Neural crest cell (in vitro differentiated cells): ENCODE measurements at regions not wholly inside any gene's neighbourhood (a gene's known extent, or its start where the extent isn't known, plus 50 kb on each side); places are given as distances from the start of the nearest gene placed in this dataset.

Source experiments
- DNase-seq: peaks from one replicate; pipeline ENCODE4 v3.0.0; 2021; ENCODE audit warnings: low read depth, mixed read lengths, low spot score
- H3K27ac Mint-ChIP-seq: one replicate; pipeline ENCODE4 v1.8.0; 2021; ENCODE audit warnings: mild to moderate bottlenecking, mixed read lengths; ENCODE audit not compliant: unreplicated experiment
- H3K27me3 Mint-ChIP-seq: 2 replicates; pipeline ENCODE4 v1.8.0; 2021; ENCODE audit warnings: low read depth, mild to moderate bottlenecking, mixed read lengths
- H3K36me3 Mint-ChIP-seq: 2 replicates; pipeline ENCODE4 v1.8.0; 2021; ENCODE audit warnings: low read depth, mild to moderate bottlenecking, mixed read lengths
- H3K4me1 Mint-ChIP-seq: 2 replicates; pipeline ENCODE4 v1.8.0; 2021; ENCODE audit warnings: mixed read lengths
- H3K4me3 Mint-ChIP-seq: one replicate; pipeline ENCODE4 v1.8.0; 2021; ENCODE audit warnings: mild to moderate bottlenecking, mixed read lengths
- H3K9me3 Mint-ChIP-seq: 2 replicates; pipeline ENCODE4 v1.8.0; 2021; ENCODE audit warnings: mixed read lengths
- TF ChIP-seq, protein P1 (sequence below): fragments of 200-600 bp; sonication (generic); conservative IDR thresholded peaks from 2 replicates; pipeline ENCODE4 v1.5.0; 2021; ENCODE audit warnings: antibody characterized with exemption, mild to moderate bottlenecking

DNA sequence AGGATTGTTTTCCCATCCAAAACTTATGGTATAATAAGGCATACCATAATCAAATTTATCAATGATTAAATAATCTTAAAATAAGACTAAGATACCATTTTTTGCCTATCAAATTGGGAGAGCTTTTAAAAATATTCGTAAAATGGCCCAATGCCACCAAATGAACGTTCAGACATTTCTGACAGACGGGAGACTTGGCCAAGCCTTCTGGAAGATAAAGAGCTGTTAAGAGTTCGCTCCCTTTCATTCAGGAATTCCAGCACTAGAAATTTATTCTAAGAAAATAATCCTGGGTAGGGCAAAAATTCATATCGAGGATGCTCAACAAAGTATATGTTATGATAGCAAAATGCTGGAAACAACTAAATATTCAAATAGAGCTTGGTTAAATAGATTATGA, 85.6 kb upstream of the NEO1 start:
- TF ChIP-seq, protein P1, sequence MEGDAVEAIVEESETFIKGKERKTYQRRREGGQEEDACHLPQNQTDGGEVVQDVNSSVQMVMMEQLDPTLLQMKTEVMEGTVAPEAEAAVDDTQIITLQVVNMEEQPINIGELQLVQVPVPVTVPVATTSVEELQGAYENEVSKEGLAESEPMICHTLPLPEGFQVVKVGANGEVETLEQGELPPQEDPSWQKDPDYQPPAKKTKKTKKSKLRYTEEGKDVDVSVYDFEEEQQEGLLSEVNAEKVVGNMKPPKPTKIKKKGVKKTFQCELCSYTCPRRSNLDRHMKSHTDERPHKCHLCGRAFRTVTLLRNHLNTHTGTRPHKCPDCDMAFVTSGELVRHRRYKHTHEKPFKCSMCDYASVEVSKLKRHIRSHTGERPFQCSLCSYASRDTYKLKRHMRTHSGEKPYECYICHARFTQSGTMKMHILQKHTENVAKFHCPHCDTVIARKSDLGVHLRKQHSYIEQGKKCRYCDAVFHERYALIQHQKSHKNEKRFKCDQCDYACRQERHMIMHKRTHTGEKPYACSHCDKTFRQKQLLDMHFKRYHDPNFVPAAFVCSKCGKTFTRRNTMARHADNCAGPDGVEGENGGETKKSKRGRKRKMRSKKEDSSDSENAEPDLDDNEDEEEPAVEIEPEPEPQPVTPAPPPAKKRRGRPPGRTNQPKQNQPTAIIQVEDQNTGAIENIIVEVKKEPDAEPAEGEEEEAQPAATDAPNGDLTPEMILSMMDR = no peak
- no peaks in the 10 kb centered on the region for H3K36me3 Mint-ChIP-seq
- H3K4me1 Mint-ChIP-seq = no peaks in the 10 kb centered on the region
- no peaks in the 10 kb centered on the region for H3K9me3 Mint-ChIP-seq
- DNase-seq = no peak
- H3K27ac Mint-ChIP-seq = no peak overlapping the region
- peaks cover 3% of the 10 kb centered on the region for H3K27me3 Mint-ChIP-seq
- H3K4me3 Mint-ChIP-seq = no peak overlapping the region

DNA sequence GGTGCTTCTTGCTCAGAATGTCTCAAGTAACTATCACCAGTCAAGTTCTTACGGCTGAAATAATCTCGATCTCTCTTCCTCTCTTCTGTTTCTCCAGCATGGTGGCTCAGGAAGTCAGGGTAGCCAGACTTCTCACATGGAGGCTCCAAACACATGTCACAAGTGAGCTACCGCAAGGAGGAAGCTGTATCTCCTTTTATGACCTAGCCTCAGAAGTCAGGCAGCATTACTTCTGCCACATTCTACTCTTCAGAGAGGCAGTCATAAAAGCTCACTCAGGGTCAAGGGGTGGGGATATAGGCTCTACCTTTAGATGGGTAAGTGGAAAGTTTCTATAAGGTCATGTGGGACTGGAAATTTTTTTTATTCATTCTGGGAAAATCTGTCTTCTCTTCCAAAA, 86.6 kb upstream of the NEO1 start:
- DNase-seq = no peak
- H3K36me3 Mint-ChIP-seq = no peaks in the 10 kb centered on the region
- no peaks in the 10 kb centered on the region for H3K4me1 Mint-ChIP-seq
- H3K27ac Mint-ChIP-seq = no peak overlapping the region
- no peaks in the 10 kb centered on the region for H3K27me3 Mint-ChIP-seq
- TF ChIP-seq, protein P1 = no peak
- no peaks in the 10 kb centered on the region for H3K9me3 Mint-ChIP-seq
- no peak overlapping the region for H3K4me3 Mint-ChIP-seq

DNA sequence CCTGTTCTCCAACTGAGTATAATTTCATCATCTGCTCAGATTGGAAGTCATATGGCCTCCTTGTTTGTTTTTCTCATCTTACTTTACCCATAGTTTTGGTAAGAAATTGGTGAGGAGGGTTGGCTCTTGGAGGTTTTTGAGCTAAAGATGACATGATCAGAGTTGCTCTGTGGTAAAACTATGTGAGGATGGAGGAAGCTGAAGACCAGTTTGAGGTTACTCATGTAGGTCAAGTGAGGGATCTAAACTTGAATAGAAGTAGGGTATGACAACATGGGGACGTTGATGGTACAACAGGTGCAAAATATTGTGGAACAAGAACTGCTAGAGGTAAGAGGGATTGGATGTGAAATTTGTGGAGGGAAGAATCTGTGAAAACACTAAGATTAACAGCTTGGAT, 87.7 kb upstream of the NEO1 start:
- H3K27me3 Mint-ChIP-seq = no peaks in the 10 kb centered on the region

DNA sequence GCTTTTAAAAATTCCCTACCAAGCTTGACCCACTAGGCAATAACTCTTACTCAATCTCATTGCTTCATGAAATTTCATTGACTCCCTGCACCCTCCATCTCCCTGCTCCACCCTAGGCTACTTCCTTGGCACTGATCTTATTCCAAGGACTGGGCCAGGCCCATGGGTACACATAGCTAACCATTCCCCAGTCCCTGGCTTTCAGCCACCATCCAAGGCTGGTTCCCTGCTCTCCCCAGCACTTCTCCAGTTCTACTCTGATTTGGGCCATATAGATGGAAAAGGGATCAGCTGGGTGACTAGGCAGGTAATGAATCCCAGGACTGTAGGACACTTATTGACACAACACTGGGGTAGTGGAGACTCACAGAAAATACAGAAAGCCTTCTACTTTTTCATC, 88.1 kb upstream of the NEO1 start:
- TF ChIP-seq, protein P1 = no peak
- Mint-ChIP-seq H3K4me1 (no peaks in the 10 kb centered on the region), H3K27me3 (no peaks in the 10 kb centered on the region), H3K4me3 (no peak overlapping the region), H3K27ac (no peak overlapping the region), H3K9me3 (no peaks in the 10 kb centered on the region), H3K36me3 (no peaks in the 10 kb centered on the region)
- DNase-seq = no peak

More for the DNA sequence above, 87.7 kb upstream of the NEO1 start:
- Mint-ChIP-seq H3K27ac (no peak overlapping the region), H3K4me3 (no peak overlapping the region), H3K4me1 (no peaks in the 10 kb centered on the region), H3K36me3 (no peaks in the 10 kb centered on the region), H3K9me3 (no peaks in the 10 kb centered on the region)
- TF ChIP-seq, protein P1 = no peak
- no peak for DNase-seq

DNA sequence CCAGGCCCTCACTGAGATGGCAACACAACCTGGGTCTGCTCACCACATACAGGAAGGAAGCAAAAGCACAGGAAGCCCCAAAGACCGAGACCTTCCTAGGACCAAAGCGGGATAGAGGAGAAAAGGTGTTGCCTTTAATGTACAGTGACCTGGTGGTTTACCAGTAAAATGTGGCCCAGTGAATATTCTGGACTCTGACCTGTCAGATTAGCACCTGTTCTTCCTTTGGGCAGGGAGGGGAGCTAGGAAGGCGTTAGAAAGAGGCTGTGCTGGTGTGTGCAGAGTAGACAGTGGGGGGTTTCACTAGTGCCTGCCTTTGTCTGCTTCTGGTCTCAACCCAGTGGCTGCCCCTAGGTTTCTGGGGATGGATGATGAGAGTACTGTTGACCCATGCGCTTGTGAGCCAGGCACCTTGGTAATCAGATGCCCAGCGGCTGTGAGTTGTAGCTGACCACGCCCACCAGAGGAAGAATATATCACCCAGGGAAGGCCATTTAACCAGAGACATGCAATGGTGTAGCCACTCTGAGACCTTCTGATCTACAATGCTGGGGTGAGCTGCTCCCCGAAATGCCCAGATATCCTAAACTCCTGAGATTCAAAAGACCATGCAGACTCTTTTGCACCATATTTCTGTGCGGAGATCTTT, 90.1 kb upstream of the NEO1 start:
- Mint-ChIP-seq H3K4me3 (no peak overlapping the region), H3K36me3 (no peaks in the 10 kb centered on the region), H3K9me3 (no peaks in the 10 kb centered on the region), H3K27ac (no peak overlapping the region), H3K4me1 (peaks cover 4% of the 10 kb centered on the region), H3K27me3 (no peaks in the 10 kb centered on the region)
- no peak for DNase-seq
- TF ChIP-seq, protein P1 = no peak
